Body of pancreas (tissue), 4 donors: ENCODE measurements at regions not wholly inside any gene's neighbourhood (a gene's known extent, or its start where the extent isn't known, plus 50 kb on each side); places are given as distances from the start of the nearest gene placed in this dataset.

Experiments used
- ATAC-seq: fragments of 150-250 bp; one replicate; pipeline ENCODE4 v1.9.1; 2016
- DNase-seq, 4 donors: peaks; one replicate each; pipeline ENCODE4 v3.0.0-alpha.2; 2019
- H3K27ac ChIP-seq, 4 donors: fragments of 200-600 bp; sonication (generic); 1 replicate in 3 of 4; 2 replicates in 1 of 4; pipeline versions ENCODE4 v1.5.1 to v1.6.1; 2016 to 2019; ENCODE audit warnings: mild to moderate bottlenecking in 1 of 4, mixed read lengths in 1 of 4, moderate library complexity in 1 of 4
- H3K27me3 ChIP-seq, 2 donors: fragments of 200-600 bp; sonication (generic); one replicate each; pipeline ENCODE4 v1.6.0; 2016; ENCODE audit warnings: mild to moderate bottlenecking in 1 of 2
- H3K36me3 ChIP-seq, 2 donors: fragments of 200-600 bp; sonication (generic); replicated peaks in 1 of 2; 2 replicates each; pipeline ENCODE4 v1.5.1; 2016; ENCODE audit warnings: low read depth in 2 of 2; ENCODE audit not compliant: insufficient read depth in 1 of 2
- H3K4me1 ChIP-seq: fragments of 200-600 bp; sonication (generic); one replicate; pipeline ENCODE4 v1.6.0; 2016
- H3K4me3 ChIP-seq, 2 donors: fragments of 200-600 bp; sonication (generic); 1 replicate in 1 of 2; 2 replicates in 1 of 2; pipeline ENCODE4 v1.5.1; 2016 to 2019
- H3K9me3 ChIP-seq, 3 donors: fragments of 200-600 bp; sonication (generic); 1 replicate in 2 of 3; 2 replicates in 1 of 3; pipeline ENCODE4 v1.5.1; 2016
- CTCF ChIP-seq, 7 experiments: fragments of 450-650 bp in 4 of 7; fragments of 200-600 bp in 3 of 7; sonication (generic) in 3 of 7; IDR thresholded peaks; one replicate each; pipeline ENCODE4 v1.5.1; 2016 to 2019; ENCODE audit warnings: antibody characterized with exemption in 7 of 7
- POLR2A ChIP-seq, 3 donors: fragments of 450-650 bp; IDR thresholded peaks; one replicate each; pipeline ENCODE4 v1.6.1; 2016; ENCODE audit warnings: antibody characterized with exemption in 3 of 3, mild to moderate bottlenecking in 2 of 3
- WGBS, 2 donors: methylation state at CpG; one replicate each; pipeline ENCODE4 v1.1.5; 2017; 5-methylcytosine and 5-hydroxymethylcytosine counted together
- intact Hi-C: fragments of 100-400 bp; cut with DNase I; formaldehyde crosslinking; loops from one replicate; pipeline ENCODE4 v1.15.1; 2023

DNA sequence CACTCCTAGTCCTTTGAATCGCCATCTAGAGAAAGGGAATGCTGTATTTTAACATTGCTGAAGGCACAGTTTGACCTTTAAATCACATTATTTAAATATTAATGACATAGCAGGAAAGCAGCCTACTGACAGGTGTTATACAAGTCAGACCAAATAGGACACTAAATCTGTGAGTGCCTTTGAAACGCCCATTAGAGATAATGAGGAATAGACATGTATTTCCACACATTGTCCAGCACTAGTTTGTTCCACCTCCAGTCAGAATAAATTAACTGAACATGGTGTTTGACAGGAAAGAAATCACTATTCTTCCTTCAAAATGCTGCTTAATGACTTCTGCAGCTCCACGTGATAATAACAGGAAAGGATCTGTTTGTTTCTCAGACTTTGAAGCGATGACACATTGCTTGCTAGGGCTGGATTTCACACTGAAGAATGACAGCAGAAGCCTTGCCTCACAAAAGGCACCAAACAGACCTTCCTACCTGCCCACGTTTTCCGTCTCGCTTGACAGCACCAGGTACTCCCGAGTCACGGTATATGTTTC lies 90.5 kb upstream of the DDX18 start:
- Histone ChIP-seq H3K27ac (no peak overlapping the region), H3K4me3 (no peak overlapping the region), H3K4me1 (no peaks in the 10 kb centered on the region), H3K27me3 (no peaks in the 10 kb centered on the region), H3K9me3 (no peaks in the 10 kb centered on the region), H3K36me3 (no peaks in the 10 kb centered on the region)
- TF ChIP-seq POLR2A (IDR thresholded peaks at IDR 0.05) (no peak), CTCF (IDR thresholded peaks at IDR 0.05) (no peak)
- intact Hi-C loops: no loop called here
- DNase-seq: no peak
- ATAC-seq: no peak
- WGBS, 2 donors: 67 to 69% methylated on average over 9 of the region's 9 CpGs

- TF ChIP-seq POLR2A (IDR thresholded peaks at IDR 0.05): no peak
- TF ChIP-seq CTCF (IDR thresholded peaks at IDR 0.05): no peak
- intact Hi-C loops: no loop called here
- ATAC-seq (no peak), DNase-seq (no peak)
- Histone ChIP-seq H3K27me3 (no peaks in the 10 kb centered on the region), H3K9me3 (no peaks in the 10 kb centered on the region), H3K4me3 (no peak overlapping the region), H3K36me3 (no peaks in the 10 kb centered on the region), H3K4me1 (no peaks in the 10 kb centered on the region), H3K27ac (no peak overlapping the region)
- 17 to 24% methylated on average over 5 of the region's 5 CpGs for WGBS, 2 donors
Measured at GRCh38 chr2:117726747-117727146, 87.7 kb upstream of the DDX18 start.

DNA sequence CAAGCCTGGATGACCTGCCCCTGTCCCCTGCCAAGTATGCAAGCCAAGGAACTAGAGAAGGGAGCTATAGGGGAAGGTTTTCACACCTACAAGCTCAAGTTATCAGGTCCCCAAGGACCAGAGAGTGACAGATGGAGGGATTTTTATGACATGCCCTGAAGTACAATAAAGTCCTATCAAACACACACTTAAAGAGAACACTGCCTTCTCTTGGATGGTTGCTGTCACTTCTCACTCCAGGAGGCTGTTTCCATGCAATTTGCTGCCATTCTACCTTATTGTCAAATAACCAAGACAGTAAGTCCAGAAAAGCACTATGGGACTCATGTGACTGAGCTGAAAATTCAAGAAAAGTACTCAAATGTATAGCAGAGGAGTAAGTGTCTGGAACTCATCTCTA lies 76.6 kb upstream of the DDX18 start:
- no peaks in the 10 kb centered on the region for H3K9me3 ChIP-seq
- no peak for ATAC-seq
- TF ChIP-seq CTCF (IDR thresholded peaks at IDR 0.05): no peak
- no peak for TF ChIP-seq POLR2A (IDR thresholded peaks at IDR 0.05)
- no peak overlapping the region for H3K4me3 ChIP-seq
- DNase-seq: no peak
- H3K36me3 ChIP-seq: no peaks in the 10 kb centered on the region
- H3K27me3 ChIP-seq: no peaks in the 10 kb centered on the region
- H3K27ac ChIP-seq: no peak overlapping the region
- intact Hi-C loops: no loop called here
- H3K4me1 ChIP-seq: no peaks in the 10 kb centered on the region

DNA sequence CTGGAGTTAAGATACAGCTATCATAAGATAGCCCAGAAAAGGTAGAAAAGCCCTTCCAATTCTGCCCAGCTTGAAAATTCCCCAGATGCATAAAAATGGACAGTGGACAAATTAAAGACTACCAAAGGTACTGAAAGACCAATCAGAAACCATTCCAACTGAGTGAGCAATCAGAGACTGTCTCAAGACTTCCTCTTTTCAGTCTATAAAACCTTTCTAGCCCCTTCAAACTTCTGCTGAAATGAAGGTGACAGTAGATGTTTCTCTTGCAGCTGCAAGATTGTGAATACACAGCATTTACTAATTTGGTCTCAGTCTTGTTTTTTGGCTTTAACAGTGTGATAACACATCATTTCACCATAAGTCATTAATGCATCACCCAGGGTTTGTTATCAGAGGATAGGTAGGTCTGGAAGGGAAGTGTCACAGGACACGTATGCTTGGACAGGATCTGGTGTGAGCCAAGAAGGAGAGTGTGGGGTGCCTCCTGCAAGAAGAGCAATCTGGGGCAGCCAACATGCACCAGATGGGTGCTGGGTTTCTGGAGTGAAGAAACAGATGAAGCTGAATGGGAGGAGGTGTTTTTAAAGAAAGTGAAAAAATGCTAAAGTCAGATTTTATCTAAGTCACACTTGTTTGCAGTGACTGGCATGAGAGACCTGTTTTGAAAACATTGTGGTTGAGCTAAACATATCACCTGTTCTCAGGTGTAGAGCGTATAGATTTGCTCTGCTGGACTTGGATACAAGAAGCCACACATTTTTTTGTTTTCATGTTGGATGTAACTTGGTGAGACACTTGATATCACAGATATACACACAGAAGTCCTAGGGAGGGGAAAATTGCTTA lies 75.3 kb upstream of the DDX18 start:
- H3K27ac ChIP-seq: no peak overlapping the region
- WGBS, 2 donors: 57 to 62% methylated on average over 2 of the region's 2 CpGs
- H3K4me1 ChIP-seq: no peaks in the 10 kb centered on the region
- H3K27me3 ChIP-seq: no peaks in the 10 kb centered on the region
- intact Hi-C loops: no loop called here
- H3K4me3 ChIP-seq: no peak overlapping the region
- no peak for DNase-seq
- H3K9me3 ChIP-seq: no peaks in the 10 kb centered on the region
- no peak for TF ChIP-seq CTCF (IDR thresholded peaks at IDR 0.05)
- no peak for TF ChIP-seq POLR2A (IDR thresholded peaks at IDR 0.05)
- ATAC-seq: no peak
- no peaks in the 10 kb centered on the region for H3K36me3 ChIP-seq

GRCh38 chr2:117745537-117745936 lies 69.0 kb upstream of the DDX18 start:
- H3K27ac ChIP-seq: no peak overlapping the region
- TF ChIP-seq CTCF (IDR thresholded peaks at IDR 0.05): no peak
- no peak for TF ChIP-seq POLR2A (IDR thresholded peaks at IDR 0.05)
- 37 to 43% methylated on average over 5 of the region's 5 CpGs for WGBS, 2 donors
- no peak for DNase-seq
- H3K27me3 ChIP-seq: no peaks in the 10 kb centered on the region
- intact Hi-C loops: no loop called here
- no peak for ATAC-seq
- no peaks in the 10 kb centered on the region for H3K9me3 ChIP-seq
- H3K4me1 ChIP-seq: no peaks in the 10 kb centered on the region
- H3K4me3 ChIP-seq: no peak overlapping the region
- H3K36me3 ChIP-seq: no peaks in the 10 kb centered on the region
